CD14-positive monocyte (primary cell): ENCODE measurements at regions not wholly inside any gene's neighbourhood (a gene's known extent, or its start where the extent isn't known, plus 50 kb on each side); places are given as distances from the start of the nearest gene placed in this dataset.

Experiments used
- DNase-seq, 3 donors: peaks; one replicate each; pipeline ENCODE4 v3.0.0-alpha.2; 2011 to 2022
- H2AFZ ChIP-seq: 2 replicates; pipeline ENCODE4 v1.6.0; 2012; ENCODE audit warnings: mild to moderate bottlenecking, low read depth, low read length, inconsistent platforms; ENCODE audit not compliant: insufficient read depth, poor library complexity, severe bottlenecking
- H3K27ac ChIP-seq, 2 donors: 1 replicate in 1 of 2; 2 replicates in 1 of 2; pipeline ENCODE4 v1.5.1; 2012 to 2013; ENCODE audit warnings: low read length in 2 of 2, control low read depth in 1 of 2, inconsistent platforms in 1 of 2, low read depth in 1 of 2, mild to moderate bottlenecking in 1 of 2
- H3K27me3 ChIP-seq, 2 donors: one replicate each; pipeline versions ENCODE4 v1.6.0 to v1.6.1; 2011 to 2013; ENCODE audit warnings: low read length in 2 of 2; ENCODE audit not compliant: control insufficient read depth in 2 of 2, insufficient read depth in 2 of 2
- H3K36me3 ChIP-seq, 2 donors: replicated peaks in 1 of 2; 1 replicate in 1 of 2; 2 replicates in 1 of 2; pipeline versions ENCODE4 v1.5.1 to v1.6.1; 2012 to 2013; ENCODE audit warnings: low read length in 2 of 2, control low read depth in 1 of 2, inconsistent platforms in 1 of 2, mild to moderate bottlenecking in 1 of 2; ENCODE audit not compliant: insufficient read depth in 2 of 2, control insufficient read depth in 1 of 2
- H3K4me1 ChIP-seq, 2 donors: 1 replicate in 1 of 2; 2 replicates in 1 of 2; pipeline versions ENCODE4 v1.5.1 to v1.6.1; 2012 to 2013; ENCODE audit warnings: low read length in 2 of 2, control low read depth in 1 of 2, inconsistent platforms in 1 of 2, mild to moderate bottlenecking in 1 of 2, moderate library complexity in 1 of 2; ENCODE audit not compliant: insufficient read depth in 2 of 2, control insufficient read depth in 1 of 2
- H3K4me2 ChIP-seq: replicated peaks from 2 replicates; pipeline ENCODE3; 2012; ENCODE audit warnings: low read length, moderate library complexity, mild to moderate bottlenecking; ENCODE audit not compliant: poor library complexity, severe bottlenecking; ENCODE audit errors: extremely low read depth
- H3K4me3 ChIP-seq, 3 experiments: fragments of 200-600 bp in 1 of 3; sonication (generic) in 1 of 3; replicated peaks in 1 of 3; 1 replicate in 2 of 3; 2 replicates in 1 of 3; pipeline ENCODE4 v1.5.1; 2011 to 2013; ENCODE audit warnings: low read length in 3 of 3, mild to moderate bottlenecking in 3 of 3, control low read depth in 2 of 3, low read depth in 2 of 3, inconsistent platforms in 1 of 3, moderate library complexity in 1 of 3
- H3K79me2 ChIP-seq: 2 replicates; pipeline ENCODE4 v1.6.0; 2012; ENCODE audit warnings: mild to moderate bottlenecking, control low read depth, inconsistent platforms, low read length, moderate library complexity; ENCODE audit not compliant: insufficient read depth
- H3K9ac ChIP-seq: 2 replicates; pipeline ENCODE4 v1.6.0; 2017; ENCODE audit warnings: low read length, mild to moderate bottlenecking; ENCODE audit not compliant: insufficient read depth, poor library complexity, severe bottlenecking
- H3K9me3 ChIP-seq, 2 donors: replicated peaks in 1 of 2; 1 replicate in 1 of 2; 2 replicates in 1 of 2; pipeline versions ENCODE4 v1.5.1 to v1.6.1; 2012 to 2013; ENCODE audit warnings: low read length in 2 of 2, control low read depth in 1 of 2; ENCODE audit not compliant: control insufficient read depth in 1 of 2, insufficient read depth in 1 of 2
- H4K20me1 ChIP-seq: 2 replicates; pipeline ENCODE4 v1.6.0; 2012; ENCODE audit warnings: mild to moderate bottlenecking, low read length, control low read depth, moderate library complexity; ENCODE audit not compliant: insufficient read depth
- H3K27ac Mint-ChIP-seq, 7 donors: one replicate each; pipeline ENCODE4 v1.8.0; 2020; ENCODE audit warnings: mild to moderate bottlenecking in 7 of 7, mixed read lengths in 7 of 7, moderate library complexity in 6 of 7, inconsistent platforms in 2 of 7
- H3K27me3 Mint-ChIP-seq, 3 donors: one replicate each; pipeline ENCODE4 v1.8.0; 2021 to 2022; ENCODE audit warnings: low read depth in 3 of 3, mild to moderate bottlenecking in 3 of 3, mixed read lengths in 3 of 3, moderate library complexity in 3 of 3, inconsistent platforms in 1 of 3
- H3K36me3 Mint-ChIP-seq, 2 donors: one replicate each; pipeline ENCODE4 v1.8.0; 2020; ENCODE audit warnings: mixed read lengths in 2 of 2, inconsistent platforms in 1 of 2, mild to moderate bottlenecking in 1 of 2
- H3K4me1 Mint-ChIP-seq: one replicate; pipeline ENCODE4 v1.8.0; 2020; ENCODE audit warnings: mild to moderate bottlenecking, mixed read lengths
- H3K4me3 Mint-ChIP-seq, 2 donors: one replicate each; pipeline ENCODE4 v1.8.0; 2020; ENCODE audit warnings: mild to moderate bottlenecking in 2 of 2, mixed read lengths in 2 of 2, moderate library complexity in 1 of 2
- H3K9me3 Mint-ChIP-seq, 7 donors: one replicate each; pipeline ENCODE4 v1.8.0; 2020 to 2022; ENCODE audit warnings: mixed read lengths in 7 of 7, mild to moderate bottlenecking in 6 of 7, moderate library complexity in 6 of 7, inconsistent platforms in 2 of 7
- WGBS: methylation state at CpG from one replicate; pipeline ENCODE4 v1.1.5; 2013; ENCODE audit warnings: missing lambda C conversion rate; ENCODE audit not compliant: insufficient coverage; 5-methylcytosine and 5-hydroxymethylcytosine counted together
- intact Hi-C, 2 donors: fragments of 100-400 bp; cut with micrococcal nuclease; formaldehyde crosslinking; loops; one replicate each; pipeline versions ENCODE4 v1.15.0 to v1.15.1; 2023
- TF ChIP-seq, protein P1 (sequence below): fragments of 200-600 bp; IDR thresholded peaks from one replicate; pipeline ENCODE4 v1.8.0; 2022; ENCODE audit warnings: antibody characterized with exemption, mild to moderate bottlenecking

- H3K36me3 Mint-ChIP-seq = no peaks in the 10 kb centered on the region
- Histone ChIP-seq H3K4me2 (no peak overlapping the region), H3K36me3 (no peaks in the 10 kb centered on the region), H4K20me1 (no peaks in the 10 kb centered on the region), H3K9ac (no peak overlapping the region), H3K9me3 (peaks cover 11 to 12% of the 10 kb centered on the region in 2 donors), H3K4me1 (no peaks in the 10 kb centered on the region), H3K27ac (no peak overlapping the region), H2AFZ (no peak overlapping the region), H3K27me3 (no peaks in the 10 kb centered on the region), H3K4me3 (no peak overlapping the region), H3K79me2 (no peaks in the 10 kb centered on the region)
- no peak for DNase-seq
- TF ChIP-seq, protein P1, sequence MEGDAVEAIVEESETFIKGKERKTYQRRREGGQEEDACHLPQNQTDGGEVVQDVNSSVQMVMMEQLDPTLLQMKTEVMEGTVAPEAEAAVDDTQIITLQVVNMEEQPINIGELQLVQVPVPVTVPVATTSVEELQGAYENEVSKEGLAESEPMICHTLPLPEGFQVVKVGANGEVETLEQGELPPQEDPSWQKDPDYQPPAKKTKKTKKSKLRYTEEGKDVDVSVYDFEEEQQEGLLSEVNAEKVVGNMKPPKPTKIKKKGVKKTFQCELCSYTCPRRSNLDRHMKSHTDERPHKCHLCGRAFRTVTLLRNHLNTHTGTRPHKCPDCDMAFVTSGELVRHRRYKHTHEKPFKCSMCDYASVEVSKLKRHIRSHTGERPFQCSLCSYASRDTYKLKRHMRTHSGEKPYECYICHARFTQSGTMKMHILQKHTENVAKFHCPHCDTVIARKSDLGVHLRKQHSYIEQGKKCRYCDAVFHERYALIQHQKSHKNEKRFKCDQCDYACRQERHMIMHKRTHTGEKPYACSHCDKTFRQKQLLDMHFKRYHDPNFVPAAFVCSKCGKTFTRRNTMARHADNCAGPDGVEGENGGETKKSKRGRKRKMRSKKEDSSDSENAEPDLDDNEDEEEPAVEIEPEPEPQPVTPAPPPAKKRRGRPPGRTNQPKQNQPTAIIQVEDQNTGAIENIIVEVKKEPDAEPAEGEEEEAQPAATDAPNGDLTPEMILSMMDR = no peak
- H3K4me1 Mint-ChIP-seq = no peaks in the 10 kb centered on the region
- H3K27me3 Mint-ChIP-seq = peaks cover 0 to 1% (median 0%) of the 10 kb centered on the region in 3 donors
- intact Hi-C loops = no loop called here
- H3K9me3 Mint-ChIP-seq = peaks cover 0 to 17% (median 6%) of the 10 kb centered on the region in 7 donors
- H3K27ac Mint-ChIP-seq = no peak overlapping the region
- 85% methylated on average over 4 of the region's 5 CpGs for WGBS
- H3K4me3 Mint-ChIP-seq = no peak overlapping the region
Measured at GRCh38 chr3:116930786-116931185, 221.2 kb downstream of the TUSC7 start.

GRCh38 chr3:116939091-116939490 is 229.5 kb downstream of the TUSC7 start:
- no peak overlapping the region for H3K4me3 Mint-ChIP-seq

More at GRCh38 chr3:116939091-116939490, 229.5 kb downstream of the TUSC7 start:
- no peak overlapping the region for H2AFZ ChIP-seq
- H3K79me2 ChIP-seq = no peaks in the 10 kb centered on the region
- no peaks in the 10 kb centered on the region for H4K20me1 ChIP-seq
- H3K27me3 ChIP-seq = no peaks in the 10 kb centered on the region
- WGBS = 73% methylated on average over 3 of the region's 3 CpGs
- H3K4me2 ChIP-seq = no peak overlapping the region
- Mint-ChIP-seq H3K4me1 (no peaks in the 10 kb centered on the region), H3K27ac (no peak overlapping the region), H3K9me3 (peaks cover 0 to 6% (median 2%) of the 10 kb centered on the region in 7 donors), H3K27me3 (no peaks in the 10 kb centered on the region), H3K36me3 (no peaks in the 10 kb centered on the region)
- H3K36me3 ChIP-seq = no peaks in the 10 kb centered on the region
- intact Hi-C loops = no loop called here
- DNase-seq = no peak
- no peaks in the 10 kb centered on the region for H3K4me1 ChIP-seq
- peaks cover 0 to 6% of the 10 kb centered on the region in 2 donors for H3K9me3 ChIP-seq
- H3K4me3 ChIP-seq = no peak overlapping the region
- no peak overlapping the region for H3K27ac ChIP-seq
- TF ChIP-seq, protein P1 = no peak
- H3K9ac ChIP-seq = no peak overlapping the region
